Neural cell (in vitro differentiated cells): ENCODE measurements at regions not wholly inside any gene's neighbourhood (a gene's known extent, or its start where the extent isn't known, plus 50 kb on each side); places are given as distances from the start of the nearest gene placed in this dataset.

ENCODE experiments used
- H2AFZ ChIP-seq: fragments of 200-600, 300-800 bp; sonication (generic), shearing (Covaris generic); 2 replicates; pipeline ENCODE4 v1.6.0; 2014; ENCODE audit warnings: low read depth, mild to moderate bottlenecking, antibody characterized with exemption, low read length, moderate library complexity
- H3F3A ChIP-seq: fragments of 200-600 bp; shearing (Covaris generic); 2 replicates; pipeline ENCODE4 v1.6.1; 2016; ENCODE audit warnings: mild to moderate bottlenecking, moderate library complexity, mixed read lengths, antibody characterized with exemption, low read length; ENCODE audit not compliant: insufficient read depth, poor library complexity, severe bottlenecking
- H3K27ac ChIP-seq: fragments of 200-600, 300-800 bp; sonication (generic), shearing (Covaris generic); 2 replicates; pipeline ENCODE4 v1.5.1; 2014; ENCODE audit warnings: mild to moderate bottlenecking, low read length, moderate library complexity
- H3K27me3 ChIP-seq: fragments of 300-800, 200-600 bp; sonication (generic), shearing (Covaris generic); 2 replicates; pipeline ENCODE4 v1.6.0; 2014; ENCODE audit warnings: mild to moderate bottlenecking, low read depth, low read length, moderate library complexity; ENCODE audit not compliant: insufficient read depth
- H3K36me3 ChIP-seq: fragments of 300-800, 200-600 bp; sonication (generic), shearing (Covaris generic); 2 replicates; pipeline ENCODE4 v1.5.1; 2014; ENCODE audit warnings: mild to moderate bottlenecking, antibody characterized with exemption, low read length, moderate library complexity; ENCODE audit not compliant: insufficient read depth
- H3K4me2 ChIP-seq: fragments of 300-800, 200-600 bp; sonication (generic), shearing (Covaris generic); 2 replicates; pipeline ENCODE4 v1.6.0; 2014; ENCODE audit warnings: mild to moderate bottlenecking, low read length
- H3K4me3 ChIP-seq: fragments of 300-800, 200-600 bp; sonication (generic), shearing (Covaris generic); 2 replicates; pipeline ENCODE4 v1.5.1; 2014; ENCODE audit warnings: mild to moderate bottlenecking, low read length, moderate library complexity
- H3K79me2 ChIP-seq: fragments of 200-600 bp; shearing (Covaris generic); replicated peaks from 2 replicates; pipeline ENCODE4 v1.6.0; 2014; ENCODE audit warnings: mild to moderate bottlenecking, low read length, moderate library complexity; ENCODE audit not compliant: insufficient read depth
- H3K9ac ChIP-seq: fragments of 300-800, 200-600 bp; sonication (generic), shearing (Covaris generic); 2 replicates; pipeline ENCODE4 v1.6.1; 2016; ENCODE audit warnings: mild to moderate bottlenecking, low read length, mixed read lengths
- H3K9me2 ChIP-seq: fragments of 200-600 bp; shearing (Covaris generic); 2 replicates; pipeline ENCODE4 v1.6.1; 2016; ENCODE audit warnings: mild to moderate bottlenecking, low read length, mixed read lengths; ENCODE audit not compliant: insufficient read depth
- H3K9me3 ChIP-seq: fragments of 200-600, 300-800 bp; sonication (generic), shearing (Covaris generic); 2 replicates; pipeline ENCODE4 v1.6.1; 2016; ENCODE audit warnings: mild to moderate bottlenecking, mixed run types, low read length, moderate library complexity, mixed read lengths
- H4K20me1 ChIP-seq: fragments of 200-600 bp; shearing (Covaris generic); 2 replicates; pipeline ENCODE4 v1.6.1; 2016; ENCODE audit warnings: mild to moderate bottlenecking, mixed run types; ENCODE audit not compliant: insufficient read depth
- EP300 ChIP-seq: fragments of 450-650 bp; conservative IDR thresholded peaks from 2 replicates; pipeline ENCODE4 v1.6.1; 2014; ENCODE audit warnings: antibody characterized with exemption, mild to moderate bottlenecking, moderate library complexity; ENCODE audit not compliant: poor library complexity, severe bottlenecking
- EZH2 ChIP-seq: fragments of 200-600, 300-800 bp; shearing (Covaris generic), sonication (generic); IDR thresholded peaks from 2 replicates; pipeline ENCODE4 v1.6.1; 2014; ENCODE audit warnings: antibody characterized with exemption, low read length, borderline replicate concordance, mild to moderate bottlenecking; ENCODE audit not compliant: insufficient read depth, poor library complexity, severe bottlenecking
- MXI1 ChIP-seq: fragments of 450-650 bp; conservative IDR thresholded peaks from 2 replicates; pipeline ENCODE4 v1.6.1; 2014; ENCODE audit warnings: antibody characterized with exemption, mild to moderate bottlenecking; ENCODE audit not compliant: poor library complexity, severe bottlenecking
- POLR2AphosphoS5 ChIP-seq: IDR thresholded peaks from 2 replicates; pipeline ENCODE4 v1.6.1; 2012
- RAD21 ChIP-seq: fragments of 450-650 bp; conservative IDR thresholded peaks from 2 replicates; pipeline ENCODE4 v1.6.1; 2014; ENCODE audit warnings: antibody characterized with exemption, mild to moderate bottlenecking, moderate library complexity
- SMC3 ChIP-seq: fragments of 450-650 bp; conservative IDR thresholded peaks from 2 replicates; pipeline ENCODE4 v1.6.1; 2014; ENCODE audit warnings: antibody characterized with exemption, mild to moderate bottlenecking, moderate library complexity; ENCODE audit not compliant: poor library complexity
- TF ChIP-seq, protein P1 (sequence below): IDR thresholded peaks from 2 replicates; pipeline ENCODE4 v1.6.1; 2012; ENCODE audit warnings: borderline replicate concordance
- TF ChIP-seq, protein P2 (sequence below): fragments of 450-650 bp; IDR thresholded peaks from 2 replicates; pipeline ENCODE4 v1.5.1; 2014; ENCODE audit warnings: antibody characterized with exemption, mild to moderate bottlenecking, moderate library complexity; ENCODE audit not compliant: poor library complexity, severe bottlenecking

DNA sequence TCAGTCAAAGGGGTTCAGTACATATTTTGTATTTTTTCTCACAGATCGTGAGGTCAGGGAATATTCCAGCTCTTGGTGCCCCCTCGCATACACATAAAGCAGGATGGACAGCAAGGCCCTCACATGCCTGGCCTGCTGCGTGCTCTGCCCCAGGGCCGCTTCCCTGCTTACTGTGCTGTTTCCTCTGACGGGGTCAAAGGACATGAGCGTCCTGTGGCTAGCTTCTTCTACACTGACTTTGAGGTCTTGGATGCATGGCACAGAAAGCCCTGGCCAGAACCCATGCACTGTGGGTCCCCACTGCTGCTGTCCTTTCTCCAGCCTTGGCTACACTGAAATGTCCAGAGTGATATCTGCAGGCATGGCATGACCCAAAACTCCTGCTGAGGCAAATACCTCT, 92.5 kb upstream of the GGTLC1 start:
- Histone ChIP-seq H4K20me1 (no peaks in the 10 kb centered on the region), H3K9ac (no peak overlapping the region), H3K27me3 (no peaks in the 10 kb centered on the region), H3K9me3 (no peaks in the 10 kb centered on the region), H3K36me3 (no peaks in the 10 kb centered on the region), H3K27ac (no peak overlapping the region), H3K79me2 (no peaks in the 10 kb centered on the region), H3K9me2 (no peaks in the 10 kb centered on the region), H3K4me3 (no peak overlapping the region), H3F3A (no peaks in the 10 kb centered on the region), H2AFZ (no peak overlapping the region), H3K4me2 (no peak overlapping the region)
- no peak for TF ChIP-seq EZH2
- TF ChIP-seq RAD21, result no peak
- TF ChIP-seq, protein P1, sequence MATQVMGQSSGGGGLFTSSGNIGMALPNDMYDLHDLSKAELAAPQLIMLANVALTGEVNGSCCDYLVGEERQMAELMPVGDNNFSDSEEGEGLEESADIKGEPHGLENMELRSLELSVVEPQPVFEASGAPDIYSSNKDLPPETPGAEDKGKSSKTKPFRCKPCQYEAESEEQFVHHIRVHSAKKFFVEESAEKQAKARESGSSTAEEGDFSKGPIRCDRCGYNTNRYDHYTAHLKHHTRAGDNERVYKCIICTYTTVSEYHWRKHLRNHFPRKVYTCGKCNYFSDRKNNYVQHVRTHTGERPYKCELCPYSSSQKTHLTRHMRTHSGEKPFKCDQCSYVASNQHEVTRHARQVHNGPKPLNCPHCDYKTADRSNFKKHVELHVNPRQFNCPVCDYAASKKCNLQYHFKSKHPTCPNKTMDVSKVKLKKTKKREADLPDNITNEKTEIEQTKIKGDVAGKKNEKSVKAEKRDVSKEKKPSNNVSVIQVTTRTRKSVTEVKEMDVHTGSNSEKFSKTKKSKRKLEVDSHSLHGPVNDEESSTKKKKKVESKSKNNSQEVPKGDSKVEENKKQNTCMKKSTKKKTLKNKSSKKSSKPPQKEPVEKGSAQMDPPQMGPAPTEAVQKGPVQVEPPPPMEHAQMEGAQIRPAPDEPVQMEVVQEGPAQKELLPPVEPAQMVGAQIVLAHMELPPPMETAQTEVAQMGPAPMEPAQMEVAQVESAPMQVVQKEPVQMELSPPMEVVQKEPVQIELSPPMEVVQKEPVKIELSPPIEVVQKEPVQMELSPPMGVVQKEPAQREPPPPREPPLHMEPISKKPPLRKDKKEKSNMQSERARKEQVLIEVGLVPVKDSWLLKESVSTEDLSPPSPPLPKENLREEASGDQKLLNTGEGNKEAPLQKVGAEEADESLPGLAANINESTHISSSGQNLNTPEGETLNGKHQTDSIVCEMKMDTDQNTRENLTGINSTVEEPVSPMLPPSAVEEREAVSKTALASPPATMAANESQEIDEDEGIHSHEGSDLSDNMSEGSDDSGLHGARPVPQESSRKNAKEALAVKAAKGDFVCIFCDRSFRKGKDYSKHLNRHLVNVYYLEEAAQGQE, result no peak
- no peak for TF ChIP-seq SMC3
- no peak for TF ChIP-seq POLR2AphosphoS5
- TF ChIP-seq MXI1, result no peak
- TF ChIP-seq EP300, result no peak

DNA sequence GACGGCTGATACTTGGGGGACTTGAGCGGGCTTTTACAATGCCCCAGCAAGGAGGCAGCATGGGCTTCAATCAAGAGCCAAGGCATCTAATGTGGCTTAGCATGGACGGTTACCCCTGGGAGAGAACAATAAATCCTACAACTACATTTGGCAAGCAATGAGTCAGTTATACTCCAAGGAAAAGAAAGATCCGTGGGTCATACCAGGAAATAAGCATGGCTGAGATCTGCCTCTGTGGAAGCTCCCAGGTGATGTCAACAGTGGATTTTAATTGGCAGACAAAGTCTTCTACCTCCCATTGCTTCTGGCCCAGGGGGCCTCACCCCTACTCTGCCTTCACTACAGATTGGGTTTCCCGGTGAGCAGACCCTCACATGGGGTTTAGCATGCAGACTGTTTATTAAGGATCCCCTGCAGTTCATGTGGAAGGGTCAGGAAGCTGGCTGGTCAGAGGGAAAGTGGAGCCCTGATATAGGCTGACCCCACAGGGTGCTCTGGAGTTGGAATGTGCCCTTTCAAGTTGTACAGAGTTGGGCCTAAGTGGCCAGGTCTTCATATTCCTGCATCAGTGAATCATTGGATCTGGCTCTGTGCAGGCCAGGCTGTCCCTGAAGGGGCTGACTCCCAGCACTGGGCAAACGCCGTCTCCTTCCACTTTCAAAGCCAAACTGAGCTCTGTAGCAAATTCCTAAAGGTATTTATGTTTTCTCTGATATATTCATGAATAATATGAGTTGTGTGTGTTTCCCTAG, 91.3 kb upstream of the GGTLC1 start:
- Histone ChIP-seq H3F3A (no peaks in the 10 kb centered on the region), H3K27me3 (no peaks in the 10 kb centered on the region), H3K9ac (no peak overlapping the region), H4K20me1 (no peaks in the 10 kb centered on the region), H2AFZ (no peak overlapping the region), H3K79me2 (no peaks in the 10 kb centered on the region), H3K36me3 (no peaks in the 10 kb centered on the region), H3K4me2 (no peak overlapping the region), H3K4me3 (no peak overlapping the region), H3K9me3 (no peaks in the 10 kb centered on the region), H3K9me2 (no peaks in the 10 kb centered on the region), H3K27ac (peak overlapping the region; percentile 4)
- TF ChIP-seq, protein P2, sequence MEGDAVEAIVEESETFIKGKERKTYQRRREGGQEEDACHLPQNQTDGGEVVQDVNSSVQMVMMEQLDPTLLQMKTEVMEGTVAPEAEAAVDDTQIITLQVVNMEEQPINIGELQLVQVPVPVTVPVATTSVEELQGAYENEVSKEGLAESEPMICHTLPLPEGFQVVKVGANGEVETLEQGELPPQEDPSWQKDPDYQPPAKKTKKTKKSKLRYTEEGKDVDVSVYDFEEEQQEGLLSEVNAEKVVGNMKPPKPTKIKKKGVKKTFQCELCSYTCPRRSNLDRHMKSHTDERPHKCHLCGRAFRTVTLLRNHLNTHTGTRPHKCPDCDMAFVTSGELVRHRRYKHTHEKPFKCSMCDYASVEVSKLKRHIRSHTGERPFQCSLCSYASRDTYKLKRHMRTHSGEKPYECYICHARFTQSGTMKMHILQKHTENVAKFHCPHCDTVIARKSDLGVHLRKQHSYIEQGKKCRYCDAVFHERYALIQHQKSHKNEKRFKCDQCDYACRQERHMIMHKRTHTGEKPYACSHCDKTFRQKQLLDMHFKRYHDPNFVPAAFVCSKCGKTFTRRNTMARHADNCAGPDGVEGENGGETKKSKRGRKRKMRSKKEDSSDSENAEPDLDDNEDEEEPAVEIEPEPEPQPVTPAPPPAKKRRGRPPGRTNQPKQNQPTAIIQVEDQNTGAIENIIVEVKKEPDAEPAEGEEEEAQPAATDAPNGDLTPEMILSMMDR, result no peak
- no peak for TF ChIP-seq SMC3
